HepG2 (cell line): ENCODE measurements at regions not wholly inside any gene's neighbourhood (a gene's known extent, or its start where the extent isn't known, plus 50 kb on each side); places are given as distances from the start of the nearest gene placed in this dataset.

Experiments
- ARNTL ChIP-seq: sonication (generic); formaldehyde crosslinking; IDR thresholded peaks from 2 replicates; pipeline ENCODE4 v1.4.0; 2020; ENCODE audit warnings: mild to moderate bottlenecking, missing genetic modification reagents
- CTCF ChIP-seq: sonication (generic); formaldehyde crosslinking; IDR thresholded peaks from 2 replicates; pipeline ENCODE4 v1.5.0; 2020; ENCODE audit warnings: mild to moderate bottlenecking, missing genetic modification reagents, moderate library complexity
- E2F5 ChIP-seq: sonication (generic); formaldehyde crosslinking; conservative IDR thresholded peaks from 2 replicates; pipeline ENCODE4 v1.4.0; 2020; ENCODE audit warnings: missing genetic modification reagents
- RAD51 ChIP-seq: fragments of 450-650 bp; IDR thresholded peaks from 2 replicates; pipeline ENCODE4 v1.6.1; 2016; ENCODE audit warnings: borderline replicate concordance
- ZNF503 ChIP-seq: sonication (generic); formaldehyde crosslinking; IDR thresholded peaks from 2 replicates; pipeline ENCODE4 v1.4.0; 2020; ENCODE audit warnings: missing genetic modification reagents
- ZNF512 ChIP-seq: sonication (generic); formaldehyde crosslinking; IDR thresholded peaks from 2 replicates; pipeline ENCODE4 v1.4.0; 2020; ENCODE audit warnings: mild to moderate bottlenecking, missing genetic modification reagents
- ZNF652 ChIP-seq: IDR thresholded peaks from 2 replicates; pipeline ENCODE4 v1.6.1; 2016; ENCODE audit warnings: low read depth, borderline replicate concordance

GRCh38 chr7:85456254-85456653 lies 269.4 kb upstream of the SEMA3D start:
- no peak for TF ChIP-seq ZNF652
- no peak for TF ChIP-seq RAD51
- TF ChIP-seq ZNF512 (CRISPR knock-in tag), result no peak
- no peak for TF ChIP-seq ARNTL
- peak; percentile 55 for TF ChIP-seq CTCF (CRISPR knock-in tag)
- no peak for TF ChIP-seq ZNF503
- no peak for TF ChIP-seq E2F5 (CRISPR knock-in tag)
